HG03469 (cell line): ENCODE measurements at regions not wholly inside any gene's neighbourhood (a gene's known extent, or its start where the extent isn't known, plus 50 kb on each side); places are given as distances from the start of the nearest gene placed in this dataset.

Experiments used
- ATAC-seq: cut with Tn5 transposase; IDR thresholded peaks from one replicate; pipeline ENCODE4 v1.9.1; 2021; ENCODE audit warnings: mild to moderate bottlenecking, moderate library complexity, moderate number of reproducible peaks; ENCODE audit not compliant: unreplicated experiment

- no peak for ATAC-seq
Measured at GRCh38 chr1:221804303-221804702, 62.4 kb upstream of the DUSP10 start.

GRCh38 chr1:221801773-221802516 is 60.1 kb upstream of the DUSP10 start:
- no peak for ATAC-seq

GRCh38 chr1:221801251-221801661 is 59.4 kb upstream of the DUSP10 start:
- ATAC-seq: no peak

GRCh38 chr1:221800831-221801230 is 58.9 kb upstream of the DUSP10 start:
- ATAC-seq: no peak

- no peak for ATAC-seq
Measured at GRCh38 chr1:221797506-221797905, 55.6 kb upstream of the DUSP10 start.

GRCh38 chr1:221796700-221797099 is 54.8 kb upstream of the DUSP10 start:
- ATAC-seq: no peak

GRCh38 chr1:221795380-221795779 is 53.5 kb upstream of the DUSP10 start:
- ATAC-seq: no peak

- ATAC-seq: no peak
Measured at GRCh38 chr1:221794935-221795334, 53.0 kb upstream of the DUSP10 start.

- ATAC-seq: peak; percentile 28
Measured at GRCh38 chr1:221794079-221794670, 52.3 kb upstream of the DUSP10 start.

GRCh38 chr1:221793439-221794078 is 51.7 kb upstream of the DUSP10 start:
- peak; percentile 64 for ATAC-seq

GRCh38 chr1:221791846-221792245 is 50.0 kb upstream of the DUSP10 start:
- ATAC-seq: no peak
